ENCODE measurements at regions not wholly inside any gene's neighbourhood (a gene's known extent, or its start where the extent isn't known, plus 50 kb on each side); places are given as distances from the start of the nearest gene placed in this dataset.

DNA sequence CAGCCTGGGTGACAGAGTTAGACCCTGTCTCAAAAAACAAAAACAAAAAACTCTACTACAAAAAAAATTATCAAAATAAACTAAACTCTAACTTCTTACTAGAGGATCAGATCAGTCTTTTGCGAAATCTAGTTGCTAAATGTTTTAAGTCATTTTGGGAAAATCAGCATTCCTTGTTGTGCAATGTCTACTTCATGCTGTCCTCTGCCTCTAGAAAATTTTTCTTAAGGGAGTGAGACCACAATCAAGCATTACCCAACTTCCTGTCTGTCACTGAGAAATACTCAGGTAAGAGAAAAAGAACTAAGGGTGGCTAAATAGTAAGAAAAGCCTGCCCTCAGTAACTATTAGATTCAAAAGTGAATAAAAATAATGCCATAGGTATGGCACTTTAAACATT, 67.2 kb upstream of the FOXD3 start:
- no peaks in the 10 kb centered on the region for H3K4me1 Mint-ChIP-seq (ENCODE audit: low read depth)
- no peaks in the 10 kb centered on the region for H3K27me3 Mint-ChIP-seq (ENCODE audit: insufficient read depth)
- peaks cover 5% of the 10 kb centered on the region for H3K9me3 Mint-ChIP-seq
- TF ChIP-seq, protein P1, sequence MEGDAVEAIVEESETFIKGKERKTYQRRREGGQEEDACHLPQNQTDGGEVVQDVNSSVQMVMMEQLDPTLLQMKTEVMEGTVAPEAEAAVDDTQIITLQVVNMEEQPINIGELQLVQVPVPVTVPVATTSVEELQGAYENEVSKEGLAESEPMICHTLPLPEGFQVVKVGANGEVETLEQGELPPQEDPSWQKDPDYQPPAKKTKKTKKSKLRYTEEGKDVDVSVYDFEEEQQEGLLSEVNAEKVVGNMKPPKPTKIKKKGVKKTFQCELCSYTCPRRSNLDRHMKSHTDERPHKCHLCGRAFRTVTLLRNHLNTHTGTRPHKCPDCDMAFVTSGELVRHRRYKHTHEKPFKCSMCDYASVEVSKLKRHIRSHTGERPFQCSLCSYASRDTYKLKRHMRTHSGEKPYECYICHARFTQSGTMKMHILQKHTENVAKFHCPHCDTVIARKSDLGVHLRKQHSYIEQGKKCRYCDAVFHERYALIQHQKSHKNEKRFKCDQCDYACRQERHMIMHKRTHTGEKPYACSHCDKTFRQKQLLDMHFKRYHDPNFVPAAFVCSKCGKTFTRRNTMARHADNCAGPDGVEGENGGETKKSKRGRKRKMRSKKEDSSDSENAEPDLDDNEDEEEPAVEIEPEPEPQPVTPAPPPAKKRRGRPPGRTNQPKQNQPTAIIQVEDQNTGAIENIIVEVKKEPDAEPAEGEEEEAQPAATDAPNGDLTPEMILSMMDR (IDR thresholded peaks at IDR 0.05), result no peak
- H3K27ac Mint-ChIP-seq, result no peak overlapping the region
- H3K4me3 Mint-ChIP-seq, result no peak overlapping the region
- no peaks in the 10 kb centered on the region for H3K36me3 Mint-ChIP-seq (ENCODE audit: low read depth)
- no peak for DNase-seq

DNA sequence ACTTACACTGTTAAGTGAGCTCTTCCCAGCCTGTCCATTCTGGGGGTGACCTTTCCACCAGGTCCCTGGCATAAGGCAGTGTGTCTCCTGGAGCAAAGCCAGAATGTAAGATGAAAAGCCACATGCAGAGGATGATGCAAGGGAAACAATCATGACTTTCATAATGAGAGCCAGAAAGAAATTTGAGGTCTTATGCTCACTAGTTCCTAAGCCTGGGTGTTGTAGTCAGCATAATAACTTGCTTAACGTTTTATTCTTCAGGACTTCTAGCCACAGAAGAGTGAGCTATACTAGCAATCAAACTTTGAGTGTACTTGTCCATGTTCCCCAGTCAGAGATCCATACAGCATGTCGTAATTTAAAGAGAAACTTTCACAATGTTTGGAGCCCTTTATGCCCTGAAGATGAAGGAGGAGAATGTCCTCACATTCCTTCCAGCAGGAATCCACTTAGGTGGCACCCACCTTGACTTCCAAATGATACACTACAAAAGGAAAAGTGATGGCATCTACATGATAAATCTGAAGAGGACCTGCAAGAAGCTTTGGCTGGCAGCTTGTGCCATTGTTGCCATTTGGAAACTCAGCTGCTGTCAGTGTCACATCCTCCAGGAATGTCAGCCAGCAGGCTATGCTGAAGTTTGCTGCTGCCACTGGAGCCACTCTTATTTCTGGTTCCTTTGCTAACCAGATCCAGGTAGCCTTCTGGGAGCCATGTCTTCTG, 60.5 kb upstream of the FOXD3 start:
- Mint-ChIP-seq H3K9me3 (peaks cover 19% of the 10 kb centered on the region), H3K4me3 (no peak overlapping the region), H3K27ac (no peak overlapping the region), H3K4me1 (ENCODE audit: low read depth) (no peaks in the 10 kb centered on the region), H3K27me3 (ENCODE audit: insufficient read depth) (no peaks in the 10 kb centered on the region), H3K36me3 (ENCODE audit: low read depth) (no peaks in the 10 kb centered on the region)
- no peak for DNase-seq
- TF ChIP-seq, protein P1 (IDR thresholded peaks at IDR 0.05), result no peak

DNA sequence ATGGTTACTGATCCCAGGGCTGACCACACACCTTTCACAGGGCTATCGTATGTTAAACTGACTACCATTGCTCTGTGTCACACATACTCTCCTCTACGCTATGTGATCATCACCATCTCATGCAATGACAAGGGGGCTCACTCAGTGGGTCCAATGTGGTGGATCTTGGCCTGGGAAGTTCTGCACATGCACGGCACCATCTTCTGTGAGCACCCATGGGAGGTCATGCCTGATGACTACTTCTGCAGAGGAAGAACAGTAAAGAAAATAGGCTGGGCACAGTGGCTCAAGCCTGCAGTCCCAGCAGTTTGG, 60.0 kb upstream of the FOXD3 start:
- no peak overlapping the region for H3K4me3 Mint-ChIP-seq
- no peak for DNase-seq
- no peaks in the 10 kb centered on the region for H3K27me3 Mint-ChIP-seq (ENCODE audit: insufficient read depth)
- no peak overlapping the region for H3K27ac Mint-ChIP-seq
- H3K9me3 Mint-ChIP-seq, result peaks cover 19% of the 10 kb centered on the region
- TF ChIP-seq, protein P1 (IDR thresholded peaks at IDR 0.05), result no peak
- no peaks in the 10 kb centered on the region for H3K36me3 Mint-ChIP-seq (ENCODE audit: low read depth)
- no peaks in the 10 kb centered on the region for H3K4me1 Mint-ChIP-seq (ENCODE audit: low read depth)

DNA sequence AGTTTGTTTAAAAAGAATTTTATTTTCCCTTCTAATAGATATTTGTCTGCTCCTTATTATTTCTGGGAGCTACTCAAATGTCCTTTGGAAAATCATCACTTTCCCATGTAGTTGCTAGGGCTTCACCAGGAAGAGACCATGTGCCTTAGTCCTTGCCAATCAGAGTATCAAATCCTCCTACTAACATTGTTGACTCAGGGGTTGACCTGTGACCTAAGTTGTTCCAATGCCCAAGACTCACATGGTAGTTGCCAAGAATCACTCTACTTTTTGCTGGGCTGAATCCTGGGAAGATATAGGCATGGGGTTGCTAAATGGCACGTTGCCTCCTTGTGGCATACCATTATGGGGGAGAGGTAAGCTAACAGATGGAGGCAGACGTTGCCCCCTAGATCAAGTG, 58.2 kb upstream of the FOXD3 start:
- TF ChIP-seq, protein P1 (IDR thresholded peaks at IDR 0.05), result no peak
- H3K36me3 Mint-ChIP-seq (ENCODE audit: low read depth), result no peaks in the 10 kb centered on the region
- no peak for DNase-seq
- no peak overlapping the region for H3K4me3 Mint-ChIP-seq
- H3K4me1 Mint-ChIP-seq (ENCODE audit: low read depth), result no peaks in the 10 kb centered on the region
- H3K27ac Mint-ChIP-seq, result no peak overlapping the region
- no peaks in the 10 kb centered on the region for H3K27me3 Mint-ChIP-seq (ENCODE audit: insufficient read depth)
- H3K9me3 Mint-ChIP-seq, result peaks cover 14% of the 10 kb centered on the region

DNA sequence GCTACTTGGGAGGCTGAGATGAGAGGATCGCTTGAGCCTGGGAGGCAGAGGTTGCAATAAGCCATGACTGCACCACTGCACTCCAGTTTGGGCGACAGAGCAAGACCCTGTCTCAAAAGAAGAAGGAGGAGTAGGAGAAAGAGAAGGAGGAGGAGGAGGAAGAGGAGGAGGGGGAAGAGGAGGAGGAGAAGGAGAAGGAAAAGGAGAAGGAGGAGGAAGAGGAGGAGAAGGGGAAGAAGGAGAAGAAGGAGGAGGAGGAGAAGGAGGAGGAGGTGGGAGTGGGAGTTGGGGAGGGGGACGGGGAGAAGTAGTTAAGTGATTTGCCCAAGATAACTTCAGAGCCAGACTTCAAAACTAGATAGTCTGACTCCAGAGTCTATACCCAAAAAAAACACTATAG, 55.5 kb upstream of the FOXD3 start:
- no peak overlapping the region for H3K4me3 Mint-ChIP-seq

More for the DNA sequence above, 55.5 kb upstream of the FOXD3 start:
- TF ChIP-seq, protein P1 (IDR thresholded peaks at IDR 0.05), result no peak
- H3K9me3 Mint-ChIP-seq, result peaks cover 11% of the 10 kb centered on the region
- no peak for DNase-seq
- no peak overlapping the region for H3K27ac Mint-ChIP-seq
- no peaks in the 10 kb centered on the region for H3K4me1 Mint-ChIP-seq (ENCODE audit: low read depth)
- no peaks in the 10 kb centered on the region for H3K27me3 Mint-ChIP-seq (ENCODE audit: insufficient read depth)
- no peaks in the 10 kb centered on the region for H3K36me3 Mint-ChIP-seq (ENCODE audit: low read depth)

All from HFFc6 (cell line).